NCI-H2081 treated with DMSO at 0.1 percent for 48 hours (cell line): ENCODE measurements at regions not wholly inside any gene's neighbourhood (a gene's known extent, or its start where the extent isn't known, plus 50 kb on each side); places are given as distances from the start of the nearest gene placed in this dataset.

Source experiments
- DNase-seq: peaks from one replicate; lab custom pipeline; 2025; lab: John Stamatoyannopoulos, UW

DNA sequence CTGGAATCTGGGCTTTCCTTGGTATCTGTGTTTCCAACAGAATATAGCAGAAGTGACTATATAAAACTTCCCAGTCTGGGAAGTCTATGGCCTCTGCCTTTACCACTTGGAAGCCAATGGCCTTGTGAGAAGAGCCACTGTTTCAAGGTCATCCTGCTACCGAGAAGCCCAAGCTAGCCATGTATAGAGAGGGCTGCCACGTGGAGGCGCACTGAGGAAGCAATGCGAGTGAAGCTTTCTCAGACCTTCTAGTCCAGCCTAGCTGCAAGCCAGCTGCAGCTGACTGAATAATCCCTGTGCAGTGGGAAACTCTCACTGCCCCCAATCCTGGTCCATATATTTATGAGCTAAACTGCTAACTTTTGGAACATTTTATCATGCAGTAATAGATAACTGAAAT is 661.8 kb upstream of the RIOK2 start:
- no peak for DNase-seq

DNA sequence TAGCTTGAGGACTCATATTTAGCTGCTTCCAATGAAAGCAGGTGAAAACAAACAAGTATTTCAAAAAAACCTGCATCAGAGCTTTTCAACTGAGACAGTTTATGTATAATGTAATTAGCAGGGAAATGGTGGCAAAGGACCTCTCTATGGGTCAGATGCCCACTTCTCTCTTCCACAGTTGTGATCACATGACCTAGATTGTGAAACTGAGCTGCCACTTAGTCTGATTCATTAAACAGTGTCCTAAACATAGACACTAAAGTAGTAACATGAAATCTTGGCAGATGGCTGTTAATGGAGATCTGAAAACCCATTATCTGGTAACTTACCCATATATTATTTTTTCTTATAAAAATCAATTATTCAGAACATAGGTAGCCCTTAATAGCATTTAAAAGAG is 663.6 kb upstream of the RIOK2 start:
- DNase-seq: no peak

DNA sequence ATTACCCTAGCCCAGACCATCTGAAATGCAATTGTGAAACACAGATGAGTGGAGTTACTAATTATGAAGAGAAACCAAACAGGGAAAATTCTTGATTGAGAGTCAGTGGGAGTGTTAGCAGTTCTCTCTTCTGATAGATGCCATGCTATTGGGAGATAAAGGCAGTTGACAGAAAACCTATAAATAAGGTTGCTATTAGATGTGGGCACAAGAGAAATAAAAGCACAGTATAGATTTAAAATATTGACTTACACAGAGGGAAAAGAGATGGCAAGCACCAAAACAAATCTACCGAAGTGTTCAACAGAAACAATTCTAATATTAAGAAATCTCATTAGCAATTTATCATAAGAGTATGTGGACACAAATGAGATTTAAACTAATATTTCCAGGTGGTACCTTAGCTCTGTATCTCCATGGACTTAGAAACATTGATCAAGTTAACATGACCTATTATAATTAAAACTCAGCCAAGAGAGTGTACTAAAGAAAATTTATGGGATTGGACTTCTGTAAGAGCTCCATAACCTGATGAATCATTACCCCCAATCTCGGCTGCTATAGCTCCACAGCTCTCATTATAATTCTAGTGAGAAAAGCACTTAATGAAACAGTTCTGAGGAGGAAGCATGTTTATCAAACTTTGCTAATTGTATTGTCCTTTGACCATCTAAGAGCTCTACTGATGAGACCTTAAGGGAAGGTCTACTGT is 665.0 kb upstream of the RIOK2 start:
- DNase-seq: no peak

DNA sequence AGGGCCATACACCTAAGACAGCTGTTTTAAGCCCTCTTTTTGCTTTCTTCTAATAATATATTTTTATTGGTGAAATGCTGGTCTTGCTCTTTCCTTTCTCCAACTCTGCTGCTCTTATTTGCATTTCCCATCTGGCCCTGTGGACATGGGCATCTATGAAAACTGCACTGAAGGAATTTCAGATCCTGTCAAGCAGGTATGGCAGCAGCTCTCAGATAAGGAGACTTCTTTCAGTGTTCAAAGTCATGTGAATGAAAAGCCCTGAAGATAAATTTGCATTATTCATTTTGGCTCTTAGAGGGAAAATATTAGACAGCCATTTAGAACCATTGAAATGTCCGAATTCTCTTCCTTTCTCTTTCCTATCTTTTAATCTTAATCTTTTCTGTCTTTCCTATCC is 668.0 kb upstream of the RIOK2 start:
- no peak for DNase-seq

DNA sequence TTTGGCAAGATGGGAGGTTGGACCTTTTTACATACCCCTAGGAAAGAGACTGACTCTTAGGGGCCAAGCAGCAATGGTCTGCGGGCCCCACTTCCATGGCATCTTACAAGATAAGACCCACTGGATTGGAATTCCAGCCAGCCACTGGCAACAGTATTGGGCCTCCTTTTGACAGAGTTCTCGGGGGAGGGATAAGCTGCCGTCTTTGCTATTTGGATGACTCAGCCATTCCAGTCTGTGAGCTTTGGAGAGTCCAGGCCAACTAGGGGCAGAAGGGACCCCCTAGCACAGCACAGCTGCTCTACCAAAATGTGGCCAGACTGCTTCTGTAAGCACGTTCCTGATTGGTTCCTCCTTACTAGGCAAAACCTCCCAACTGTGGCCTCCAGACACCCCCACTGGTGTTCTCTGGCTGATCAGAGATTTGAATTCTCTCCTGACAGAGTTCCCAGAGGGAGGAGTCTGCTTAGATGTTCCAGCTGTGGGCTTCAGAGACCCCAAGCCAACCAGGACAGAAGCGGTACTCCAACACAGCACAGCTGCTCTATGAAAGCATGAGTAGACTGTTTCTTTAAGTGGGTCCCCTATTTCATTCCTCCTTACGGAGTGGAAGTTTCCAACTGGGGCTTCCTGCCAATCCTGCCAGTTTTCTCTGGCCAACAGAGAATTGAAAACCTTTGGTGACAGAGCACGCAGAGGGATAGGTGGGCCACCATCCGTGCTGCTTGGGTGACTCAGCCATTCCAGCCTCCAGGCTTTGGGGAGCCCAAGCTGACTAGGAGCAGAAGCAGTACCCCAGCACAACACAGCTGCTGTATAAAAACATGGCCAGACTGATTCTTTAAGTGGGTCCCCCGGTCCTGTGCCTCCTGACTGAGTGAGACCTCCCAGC is 672.1 kb upstream of the RIOK2 start:
- DNase-seq: no peak

DNA sequence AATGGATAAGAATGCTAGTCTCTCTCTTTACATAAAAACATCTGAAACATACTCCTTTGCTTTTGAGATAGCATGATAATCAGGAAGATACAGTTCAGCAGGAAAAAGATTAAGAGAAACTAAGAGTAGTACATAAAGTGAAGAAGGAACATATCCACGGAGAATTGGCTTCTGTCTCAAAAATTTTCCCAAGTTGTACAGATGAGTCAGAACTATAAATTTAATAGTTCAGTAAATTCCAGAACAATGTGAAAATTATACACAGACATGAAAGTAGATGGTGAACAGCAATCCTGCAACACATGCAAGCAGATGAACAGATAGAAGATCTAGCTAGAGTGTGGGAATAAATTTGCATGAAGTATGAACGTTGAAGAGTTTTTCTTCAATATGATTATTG is 691.4 kb upstream of the RIOK2 start:
- no peak for DNase-seq

DNA sequence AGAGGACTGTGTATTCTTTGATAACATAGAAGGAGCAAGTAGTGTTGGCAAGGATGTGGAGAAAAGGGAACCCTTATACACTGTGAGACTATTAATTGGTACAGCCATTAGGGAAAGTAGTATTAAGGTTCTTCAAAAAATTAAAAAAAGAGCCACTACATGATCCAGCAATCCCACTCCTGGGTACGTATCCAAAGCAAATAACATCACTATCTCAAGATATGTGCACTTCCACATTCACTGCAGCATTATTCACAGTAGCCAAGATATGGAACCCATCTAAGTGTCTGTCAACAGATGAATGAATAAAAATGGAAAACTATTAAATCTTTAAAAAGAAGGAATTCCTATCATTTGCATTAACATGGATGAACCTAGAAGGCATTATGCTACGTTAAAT is 693.2 kb upstream of the RIOK2 start:
- DNase-seq: no peak

DNA sequence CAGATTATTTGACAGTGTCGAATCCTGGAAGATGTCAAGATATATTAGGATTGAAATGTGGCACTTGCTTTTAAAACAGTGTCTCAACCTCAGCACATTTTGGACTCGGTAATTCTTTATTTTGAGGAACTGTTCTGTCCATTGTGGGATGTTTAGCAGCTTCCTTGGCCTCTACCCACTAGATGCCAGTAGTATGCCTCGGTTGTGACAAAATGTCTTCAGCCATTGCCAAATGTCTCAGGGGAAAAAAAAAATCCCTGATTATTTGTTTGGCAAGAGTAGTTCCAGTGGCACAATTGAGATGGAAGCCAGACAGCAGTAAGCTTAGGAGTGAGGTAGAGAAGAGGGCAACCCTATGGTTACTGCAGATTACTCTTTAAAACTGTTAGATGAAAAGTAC is 694.5 kb upstream of the RIOK2 start:
- no peak for DNase-seq

DNA sequence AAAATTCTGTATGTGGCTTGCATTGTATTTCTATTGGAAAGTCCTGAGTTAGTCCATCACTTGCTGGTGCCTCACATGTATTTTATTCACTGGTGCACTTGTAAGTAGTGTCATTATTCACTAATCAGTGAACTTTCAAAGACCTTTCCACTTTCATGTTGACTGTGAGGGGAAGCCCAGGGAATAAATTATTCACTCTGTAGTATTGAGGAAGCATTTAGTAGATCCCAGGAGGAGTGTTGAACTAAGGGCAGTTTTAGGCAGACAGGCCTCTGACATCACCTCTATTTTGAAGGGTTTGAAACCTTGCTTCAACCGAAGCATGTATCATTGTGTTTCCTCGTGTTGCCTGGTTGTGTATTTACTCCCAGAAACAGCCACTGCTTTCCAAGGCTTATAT is 705.4 kb upstream of the RIOK2 start:
- DNase-seq: no peak

DNA sequence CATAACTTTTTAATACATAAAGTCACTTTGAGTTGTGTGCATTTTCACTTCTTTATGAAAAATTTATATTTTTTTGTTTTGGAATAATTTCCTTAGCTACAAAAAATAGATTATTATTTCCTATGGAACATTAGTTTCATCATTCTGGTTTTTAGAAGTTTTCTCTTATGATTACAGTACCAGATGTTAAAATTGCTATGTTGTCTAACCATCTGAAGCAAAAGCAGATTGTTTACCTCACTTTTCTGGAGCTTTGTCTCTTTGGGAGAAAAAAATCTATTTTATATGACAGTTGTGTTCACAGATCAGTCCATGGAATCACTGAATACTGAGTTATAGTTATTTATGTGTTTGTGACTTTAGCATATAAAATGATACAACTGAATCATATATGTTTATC is 708.9 kb upstream of the RIOK2 start:
- no peak for DNase-seq

DNA sequence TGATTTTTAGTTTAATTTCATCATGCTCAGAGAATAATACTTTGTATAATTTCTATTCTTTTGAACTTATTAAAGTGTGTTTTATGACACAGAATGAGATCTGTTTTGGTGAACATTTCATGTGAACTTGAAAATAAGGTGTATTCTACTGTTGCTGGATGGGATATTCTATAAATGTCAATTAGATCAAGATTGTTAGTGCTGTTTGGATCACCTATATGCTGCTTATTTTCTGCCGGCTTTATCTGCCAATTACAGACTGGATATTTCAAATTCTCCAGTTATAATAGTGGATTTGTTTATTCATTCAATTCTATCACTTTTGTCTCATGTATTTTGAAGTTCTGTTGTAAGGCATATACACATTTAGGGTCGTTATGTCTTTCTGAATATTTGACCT is 720.7 kb upstream of the RIOK2 start:
- no peak for DNase-seq

DNA sequence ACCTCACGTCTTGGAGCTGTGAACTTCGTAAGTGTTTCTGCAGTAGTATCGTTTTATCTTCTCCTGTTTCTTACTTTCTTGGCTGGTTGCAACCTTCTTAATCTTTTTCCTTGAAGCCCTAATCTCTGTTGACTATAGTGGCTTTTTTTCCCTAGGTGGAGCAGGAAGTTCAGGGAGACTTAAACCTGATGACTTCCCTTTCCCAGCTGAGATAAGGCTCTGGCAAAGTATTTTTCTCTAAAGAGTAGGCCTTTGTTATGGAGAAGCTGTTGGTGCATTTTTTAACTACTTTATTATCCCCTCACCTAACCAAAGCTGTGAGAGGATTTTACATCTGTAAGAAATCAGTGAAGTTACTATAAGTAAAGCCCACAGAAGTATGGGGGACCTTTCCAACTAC is 723.1 kb upstream of the RIOK2 start:
- no peak for DNase-seq

DNA sequence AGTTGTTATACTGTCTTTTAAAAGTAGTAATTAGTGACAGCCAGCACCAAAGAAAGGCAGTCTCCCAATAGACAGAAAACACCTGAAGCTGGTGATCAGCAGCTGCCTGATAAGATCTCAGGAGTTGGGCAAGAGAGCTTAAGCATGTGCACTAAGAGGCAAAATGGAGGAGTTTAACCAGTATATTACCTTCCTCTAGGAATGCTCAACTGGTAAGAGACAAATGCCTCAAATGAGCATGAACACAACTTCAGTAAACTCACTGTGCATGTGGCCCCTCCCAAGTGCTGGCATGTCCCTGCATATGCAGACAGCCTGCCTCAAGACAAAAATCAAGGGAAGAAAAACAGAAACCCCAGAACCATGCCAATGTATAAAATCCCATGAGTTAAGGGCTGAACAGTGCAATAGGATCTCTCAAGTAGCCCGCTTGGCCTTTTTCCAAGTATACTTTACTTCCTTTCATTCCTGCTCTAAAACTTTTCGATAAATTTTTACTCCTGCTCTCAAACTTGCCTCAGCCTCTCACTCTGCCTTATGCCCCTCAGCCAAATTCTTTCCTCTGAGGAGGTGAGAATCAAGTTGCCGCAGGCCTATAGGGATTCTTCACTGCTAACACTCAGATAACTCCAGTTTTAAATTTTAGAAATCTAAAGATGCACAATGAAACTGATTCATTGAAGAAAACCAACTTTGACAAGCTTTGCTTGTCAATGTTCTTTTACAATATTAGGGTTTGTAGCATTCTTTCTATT is 724.8 kb upstream of the RIOK2 start:
- DNase-seq: no peak

DNA sequence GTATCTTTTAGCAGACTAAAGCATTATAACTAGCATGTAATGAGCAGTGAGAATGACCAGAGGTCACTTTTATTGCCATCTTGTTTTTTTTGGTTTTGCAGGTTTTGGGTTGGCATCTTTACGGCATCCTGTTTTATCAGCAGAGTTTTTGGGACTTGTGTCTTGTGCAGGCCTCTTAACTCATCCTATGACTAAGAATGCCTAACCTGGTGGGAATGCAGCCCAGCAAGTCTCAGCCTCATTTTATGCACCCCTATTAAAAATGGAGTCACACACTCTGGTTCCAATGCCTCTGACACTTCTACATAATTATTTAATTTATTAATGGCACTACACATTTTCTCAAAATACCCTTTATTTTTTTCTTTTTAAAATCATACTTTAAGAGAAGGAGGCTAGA is 726.5 kb upstream of the RIOK2 start:
- no peak for DNase-seq

DNA sequence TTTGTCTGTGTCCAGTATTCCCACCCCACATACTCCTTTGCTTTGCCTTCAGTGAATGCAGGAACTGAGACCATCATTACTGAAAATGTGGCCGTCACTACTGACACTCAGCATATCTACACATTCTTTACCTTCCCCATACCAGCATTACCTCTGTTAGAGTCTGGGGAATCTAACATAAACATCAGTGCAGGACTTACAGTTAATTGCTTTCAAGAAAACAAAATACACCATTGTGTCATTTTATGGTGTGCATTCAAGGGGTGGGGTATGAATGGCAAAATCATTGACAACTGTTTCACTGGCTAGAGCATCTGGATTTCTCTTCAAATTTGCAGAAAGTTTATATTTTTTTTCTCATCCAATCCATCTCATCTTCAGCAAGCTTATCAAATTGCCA is 731.4 kb upstream of the RIOK2 start:
- no peak for DNase-seq

DNA sequence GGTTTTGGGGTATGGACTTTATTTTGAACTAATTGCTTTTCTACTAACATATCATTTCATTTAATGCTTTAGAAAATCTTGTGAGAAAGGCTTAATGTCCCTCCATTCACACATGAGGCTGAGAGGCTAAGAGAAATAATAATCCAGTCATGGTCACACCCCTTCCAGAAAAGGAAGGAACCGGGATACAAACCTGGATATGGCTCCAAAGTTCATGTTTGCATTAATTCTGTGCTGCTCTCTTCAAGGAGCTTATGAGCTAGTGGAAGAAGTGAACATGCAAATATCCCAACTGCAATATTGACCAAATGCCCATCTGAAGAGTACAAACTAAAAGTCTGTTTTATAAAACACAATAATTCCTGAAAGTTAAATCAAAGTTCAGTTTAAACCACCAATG is 732.1 kb upstream of the RIOK2 start:
- DNase-seq: no peak

DNA sequence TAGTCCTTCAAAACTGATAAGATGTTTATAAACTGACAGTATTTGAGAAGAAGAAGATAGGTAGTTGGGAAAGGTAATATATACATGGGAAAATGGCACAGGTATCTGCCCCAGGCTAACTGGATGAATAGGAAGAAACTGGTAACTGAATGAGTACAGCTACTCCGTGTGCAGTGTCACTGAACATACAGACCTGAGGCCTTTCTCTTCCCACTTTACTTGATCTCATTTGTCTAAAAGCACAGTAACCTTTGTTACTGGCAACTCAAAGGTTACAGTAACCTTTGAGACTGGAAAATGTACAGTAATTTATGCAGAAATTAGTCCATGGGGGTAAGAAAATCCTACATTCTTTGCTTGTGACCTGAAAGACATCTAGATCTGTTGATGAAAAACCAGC is 735.0 kb upstream of the RIOK2 start:
- no peak for DNase-seq

DNA sequence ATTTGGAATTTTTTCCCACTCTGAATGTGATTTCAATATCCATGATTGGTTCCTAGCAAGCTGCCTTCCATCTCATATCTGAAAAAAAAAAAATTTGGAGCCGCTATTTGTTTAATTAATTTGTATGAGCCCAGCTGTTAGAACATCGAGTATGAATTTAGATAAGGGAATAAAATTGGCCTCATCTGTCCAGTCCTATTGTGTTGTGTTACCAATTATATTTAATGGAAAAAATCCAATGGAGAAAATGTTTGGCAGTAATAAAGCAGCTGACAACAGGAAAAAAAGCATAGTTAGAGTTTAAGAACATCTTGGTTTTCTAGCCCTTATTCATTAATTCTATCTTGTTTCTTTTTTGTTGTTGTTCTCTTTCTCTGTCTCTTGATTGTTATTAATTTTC is 735.6 kb upstream of the RIOK2 start:
- no peak for DNase-seq

DNA sequence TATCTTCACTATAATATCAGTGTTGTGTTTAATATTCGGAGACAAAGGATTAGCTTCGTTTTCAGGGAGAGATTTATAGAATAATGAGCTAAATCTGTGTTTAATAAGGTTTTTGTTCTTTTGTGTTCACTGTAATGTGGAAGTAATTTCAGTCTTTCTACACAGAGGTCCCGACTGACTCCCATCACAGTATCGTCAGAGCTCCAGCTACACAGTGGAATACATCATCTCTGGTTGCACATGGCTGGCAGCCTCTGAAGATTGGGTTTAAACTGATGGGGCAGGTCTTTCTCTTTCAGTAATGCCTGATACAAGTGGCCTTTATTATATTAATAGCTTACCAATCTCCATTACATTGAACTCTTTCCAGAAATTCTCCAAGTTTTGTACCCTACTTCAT is 736.7 kb upstream of the RIOK2 start:
- no peak for DNase-seq

DNA sequence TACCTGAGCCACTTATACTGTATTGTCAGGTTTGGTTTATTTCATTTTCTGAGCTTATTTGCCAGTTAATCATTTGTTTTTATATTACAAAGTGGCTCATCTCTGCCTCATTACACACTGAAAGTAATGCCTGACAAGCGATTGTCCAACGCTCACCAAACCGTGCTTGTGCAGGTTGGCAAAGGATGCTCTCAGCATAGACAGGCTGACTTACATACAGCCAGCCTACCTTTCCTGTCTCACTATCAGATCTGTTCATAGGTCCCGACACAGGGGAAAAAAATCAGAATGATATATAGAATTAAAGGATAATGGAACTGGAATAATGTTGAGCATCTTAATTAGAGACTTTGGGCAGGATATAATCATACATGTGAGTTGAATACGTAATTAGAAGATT is 739.7 kb upstream of the RIOK2 start:
- no peak for DNase-seq

DNA sequence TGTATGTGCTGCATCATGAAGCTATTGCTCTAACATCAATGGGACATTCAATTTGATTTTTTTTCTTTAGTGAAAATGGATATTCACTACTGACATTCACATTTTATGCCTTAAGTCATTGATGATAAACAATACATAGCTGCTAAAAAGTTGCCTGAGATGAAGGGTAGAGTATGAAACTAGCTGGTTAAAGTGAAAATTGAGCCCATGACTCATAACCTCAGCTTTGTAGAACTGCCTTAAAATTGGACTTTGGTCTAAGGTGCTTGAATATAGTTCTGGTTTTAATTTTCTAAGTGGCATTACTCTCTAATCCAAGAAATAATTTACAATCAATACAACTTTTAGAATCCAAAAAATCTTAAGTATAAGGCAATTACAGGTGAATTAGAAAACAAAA is 740.4 kb upstream of the RIOK2 start:
- no peak for DNase-seq

DNA sequence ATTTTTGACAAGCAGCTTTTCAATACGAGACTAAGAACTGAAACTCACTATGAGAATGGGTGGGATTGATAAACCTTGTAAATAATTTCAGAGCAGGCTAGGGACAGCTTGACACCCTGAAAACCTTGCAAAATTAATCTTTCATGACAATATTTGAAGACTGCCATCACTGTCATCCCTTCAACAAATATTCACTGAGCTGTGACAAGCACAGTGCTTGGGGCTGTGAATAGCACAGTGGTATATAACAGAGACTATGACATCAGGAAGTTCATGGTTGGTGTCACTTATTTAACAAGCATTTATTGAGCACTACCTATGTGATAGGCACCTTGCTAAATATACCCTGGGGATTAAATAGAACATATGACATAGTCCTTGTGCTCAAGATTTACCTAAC is 741.0 kb upstream of the RIOK2 start:
- no peak for DNase-seq

DNA sequence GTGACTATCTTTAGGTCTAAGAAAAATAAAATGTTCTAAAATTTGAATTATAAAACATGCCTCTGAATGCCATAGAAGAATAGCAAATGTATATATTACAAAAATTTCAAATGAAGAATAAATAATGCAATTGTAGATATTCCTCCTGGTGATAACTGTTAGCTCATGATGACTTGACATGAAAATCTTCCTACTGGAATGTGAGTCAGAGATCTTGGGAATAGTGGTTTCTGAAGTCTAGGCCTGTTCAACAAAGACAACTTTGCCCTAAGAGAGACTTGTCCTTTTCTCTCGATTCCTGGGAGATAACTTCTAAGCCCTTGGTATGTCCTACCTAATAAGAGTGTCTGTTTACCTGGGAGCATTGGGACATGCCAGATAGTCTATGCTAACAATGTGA is 746.3 kb upstream of the RIOK2 start:
- DNase-seq: no peak
